Stimulated activated CD4-positive, alpha-beta T cell treated with anti-CD3 and anti-CD28 coated beads, Interleukin-12 subunit alpha, Interleukin-12 subunit beta, amount 100 ng/mL, for 4 hours (primary cell): ENCODE measurements at regions not wholly inside any gene's neighbourhood (a gene's known extent, or its start where the extent isn't known, plus 50 kb on each side); places are given as distances from the start of the nearest gene placed in this dataset.

ENCODE experiments used
- DNase-seq: peaks from one replicate; pipeline ENCODE4 v3.0.0-alpha.2; 2020

GRCh38 chr6:170131351-170131750 is 159.5 kb downstream of the DLL1 start:
- DNase-seq, result no peak

DNA sequence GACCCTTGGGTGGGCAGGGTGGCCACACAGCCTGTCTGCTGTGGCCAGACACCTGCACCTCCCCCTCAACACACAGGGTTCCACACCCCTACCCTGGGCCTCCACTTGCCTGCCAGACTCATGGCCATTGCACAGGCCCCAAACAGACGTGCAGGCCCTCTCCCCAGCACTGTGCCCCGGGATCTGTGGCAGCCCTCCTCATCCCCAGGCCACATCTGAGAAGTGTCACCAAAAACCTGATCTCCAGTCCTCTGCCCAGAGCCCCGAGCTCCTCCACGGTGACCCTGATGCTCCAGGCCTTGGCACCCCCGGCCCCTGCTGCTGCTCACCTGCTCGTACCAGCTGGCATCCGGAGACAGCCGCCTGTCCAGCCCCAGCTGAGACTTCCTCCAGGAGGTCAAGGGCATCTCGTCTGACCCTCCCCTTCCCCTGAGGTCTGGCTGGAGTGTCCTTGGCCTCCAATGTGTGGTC is 160.1 kb downstream of the DLL1 start:
- no peak for DNase-seq

DNA sequence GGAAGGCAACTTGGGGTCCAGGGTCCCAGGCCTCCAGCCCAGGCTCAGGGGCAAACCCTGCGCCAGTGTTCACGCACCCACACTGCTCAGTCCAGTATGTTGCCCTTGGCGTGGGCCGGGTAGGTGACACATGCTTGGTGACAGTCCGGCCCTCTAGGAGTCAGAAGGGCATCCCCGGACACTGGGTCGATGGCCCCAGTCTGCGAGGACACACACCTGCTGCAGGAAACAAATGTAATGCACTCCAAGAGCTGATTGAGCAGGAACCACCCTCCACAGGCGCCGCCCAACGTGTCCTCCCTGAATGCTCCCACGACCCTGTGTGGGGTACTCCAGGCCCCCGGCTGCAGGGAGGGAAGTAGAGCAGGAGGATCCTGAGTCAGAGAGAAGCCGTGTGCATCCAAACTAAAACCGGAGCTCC is 160.7 kb downstream of the DLL1 start:
- no peak for DNase-seq

DNA sequence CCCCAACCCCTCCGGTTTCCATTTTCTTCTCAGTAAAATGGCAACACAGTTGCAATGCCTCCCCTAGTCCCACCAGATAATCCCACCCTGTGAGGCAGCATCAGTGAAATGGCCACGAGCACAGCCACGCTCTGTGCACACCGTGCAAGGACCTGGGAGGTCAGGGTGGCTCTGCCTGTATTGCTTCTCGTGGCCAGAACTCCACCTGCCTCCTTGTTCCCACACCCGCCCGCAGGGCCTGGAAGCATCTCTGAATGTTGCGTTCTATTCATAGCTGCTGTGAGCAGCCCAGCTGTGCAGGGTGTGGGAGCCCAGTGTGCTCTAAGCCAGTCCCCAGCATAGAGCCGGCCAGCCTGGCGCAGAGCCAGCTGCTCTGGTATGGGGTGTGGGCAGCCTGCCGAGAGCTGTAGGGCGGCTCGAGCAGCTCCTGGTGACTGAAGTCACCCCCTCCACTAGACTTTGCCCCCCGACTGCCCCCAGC is 161.1 kb downstream of the DLL1 start:
- no peak for DNase-seq

DNA sequence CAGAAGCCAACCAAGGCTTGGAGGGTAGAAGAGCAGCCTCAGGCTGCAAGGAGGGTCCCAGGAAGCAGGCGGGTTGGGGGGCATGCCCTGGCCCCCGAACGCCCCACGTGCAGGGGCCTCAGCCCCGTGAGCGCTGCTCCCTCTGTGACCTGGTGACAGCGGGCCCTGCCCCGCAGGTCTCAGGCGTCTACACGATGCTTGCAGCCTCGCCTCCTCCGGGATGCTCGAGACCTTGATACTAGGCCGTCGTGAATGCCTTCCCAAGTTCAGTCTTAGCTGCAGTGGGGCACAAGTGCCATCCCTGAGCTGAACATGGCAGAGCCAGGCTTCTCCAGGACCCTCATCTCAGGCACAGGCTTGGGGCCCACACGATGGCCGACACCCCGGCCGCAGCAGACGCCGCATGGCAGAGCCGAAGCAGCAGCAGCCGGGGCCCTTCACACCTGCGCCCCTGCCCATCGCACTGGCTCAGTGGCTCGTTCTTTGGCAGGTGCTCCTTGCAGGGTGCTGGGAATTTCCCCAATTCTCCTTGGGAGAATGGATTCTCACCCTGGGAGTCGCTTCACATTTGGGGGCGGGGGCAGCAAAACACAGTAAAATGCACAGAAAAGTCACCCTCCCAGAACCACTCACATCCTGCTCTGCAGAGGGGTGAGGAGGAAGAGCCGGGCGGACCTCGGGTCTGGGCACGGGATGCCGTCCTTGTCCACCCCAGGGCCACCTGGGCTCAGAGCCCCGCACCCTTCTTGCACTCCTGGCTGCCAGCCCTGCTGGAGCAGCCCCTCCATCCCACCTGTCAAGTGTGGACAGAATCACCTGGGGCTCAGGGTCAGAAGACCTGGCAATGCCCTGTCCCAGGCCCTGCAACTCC is 161.8 kb downstream of the DLL1 start:
- DNase-seq, result no peak

- no peak for DNase-seq
Observed at GRCh38 chr6:170128346-170128745, 162.5 kb downstream of the DLL1 start.

GRCh38 chr6:170127151-170127550 is 163.7 kb downstream of the DLL1 start:
- DNase-seq, result no peak

- no peak for DNase-seq
Observed at GRCh38 chr6:170125456-170126300, 165.2 kb downstream of the DLL1 start.

DNA sequence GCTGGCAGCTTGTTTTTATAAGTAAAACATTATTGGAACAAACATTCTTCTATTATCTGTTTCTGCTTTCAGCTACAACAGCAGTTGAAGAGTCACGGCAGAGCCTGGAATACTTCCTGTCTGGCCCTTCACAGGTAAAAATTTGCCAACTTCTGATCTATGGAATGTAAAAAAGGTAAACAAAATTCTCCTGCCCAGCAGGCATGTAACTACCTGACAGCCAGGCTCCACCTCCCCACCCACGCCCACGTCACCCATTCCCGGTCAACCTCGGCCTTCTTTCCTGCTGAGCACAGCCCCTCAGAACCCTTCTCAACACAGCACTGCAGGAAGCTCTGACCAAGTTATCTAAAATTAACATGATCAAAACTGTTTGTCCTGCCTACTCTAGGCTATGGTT is 166.0 kb downstream of the DLL1 start:
- no peak for DNase-seq

- no peak for DNase-seq
Observed at GRCh38 chr6:170124150-170124549, 166.7 kb downstream of the DLL1 start.

DNA sequence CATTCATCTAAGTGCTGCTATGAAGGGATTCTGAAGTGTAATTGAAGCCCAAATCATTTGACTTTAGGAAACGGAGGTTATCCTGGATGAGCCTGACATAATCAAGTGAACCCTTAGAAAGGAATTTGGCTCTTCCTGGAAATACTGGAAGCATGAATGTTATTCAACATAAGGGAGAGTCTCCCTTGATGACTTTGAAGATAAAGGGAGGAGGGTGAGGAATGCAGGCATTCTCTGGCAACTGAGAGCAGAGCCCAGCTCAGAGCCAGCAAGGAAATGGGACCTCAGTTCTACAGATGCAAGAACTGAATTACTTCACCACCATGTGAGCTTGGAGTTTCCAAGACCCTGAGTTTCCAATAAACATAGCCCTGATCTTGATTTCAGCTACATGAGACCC is 168.2 kb downstream of the DLL1 start:
- DNase-seq, result no peak

- DNase-seq, result no peak
Observed at GRCh38 chr6:170117111-170117972, 173.5 kb downstream of the DLL1 start.

- DNase-seq, result no peak
Observed at GRCh38 chr6:170116636-170117035, 174.2 kb downstream of the DLL1 start.

DNA sequence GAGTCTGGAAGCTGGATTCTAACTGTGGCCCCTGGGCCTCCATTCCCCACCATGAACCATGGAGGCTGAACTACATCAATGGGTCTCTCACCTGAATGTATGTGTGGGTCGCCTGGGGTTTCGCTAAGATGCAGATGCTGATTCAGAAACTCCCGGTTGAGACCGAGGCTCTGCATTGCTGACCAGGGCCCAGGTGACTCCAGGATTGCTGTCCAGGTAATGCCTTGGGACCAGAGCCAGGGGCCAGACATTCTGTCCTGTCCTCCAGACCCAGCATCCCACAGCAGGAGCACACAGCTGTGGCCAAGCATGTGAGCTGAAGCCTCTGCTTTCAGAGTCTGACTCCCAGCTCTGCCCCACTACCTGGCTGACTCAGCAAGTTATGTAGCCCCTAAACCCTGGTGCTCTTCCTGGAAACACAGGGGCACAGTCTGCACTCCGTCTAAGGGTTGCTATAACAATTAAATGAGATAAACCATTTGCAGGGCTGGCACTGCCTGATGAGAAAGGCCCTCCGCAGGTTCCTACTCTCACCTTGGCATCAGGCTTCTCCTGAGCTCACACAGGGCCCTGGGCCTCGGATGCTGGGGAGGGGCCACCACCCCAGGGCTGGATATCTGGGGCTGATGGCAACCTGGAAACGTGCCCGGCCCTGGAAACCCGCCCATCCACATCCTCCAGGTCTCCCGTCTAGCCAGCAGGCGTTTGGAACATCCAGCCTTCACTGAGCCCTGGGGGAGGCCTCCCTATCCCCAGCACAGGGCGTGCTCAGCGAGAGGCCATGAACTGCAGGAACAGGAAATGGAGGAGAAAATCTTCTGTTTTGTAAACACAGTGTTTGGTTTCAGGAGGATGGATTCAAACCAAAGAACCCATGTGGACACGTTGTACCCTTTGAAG is 175.7 kb downstream of the DLL1 start:
- no peak for DNase-seq

GRCh38 chr6:170114187-170114945 is 176.5 kb downstream of the DLL1 start:
- DNase-seq, result no peak

DNA sequence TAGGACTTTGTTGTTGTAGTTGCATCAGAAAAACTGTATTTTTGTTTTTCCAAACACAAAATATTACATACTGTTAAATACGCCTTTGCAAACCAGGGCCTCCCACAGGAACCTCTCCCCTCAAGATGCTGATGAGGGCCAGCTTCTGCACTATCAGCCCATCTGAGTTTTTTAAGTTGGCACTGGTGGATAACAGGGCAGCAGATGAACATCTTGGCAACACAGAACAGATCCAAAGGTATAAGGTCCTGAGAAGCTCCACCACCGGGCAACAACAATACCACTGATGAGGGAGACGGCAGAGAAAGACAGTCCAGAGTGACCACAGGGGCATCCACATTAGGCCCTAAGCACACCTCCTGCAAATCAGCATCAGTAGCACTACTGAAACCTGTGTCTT is 177.7 kb downstream of the DLL1 start:
- no peak for DNase-seq

GRCh38 chr6:170112583-170112860 is 178.4 kb downstream of the DLL1 start:
- DNase-seq, result no peak

GRCh38 chr6:170111816-170112582 is 178.9 kb downstream of the DLL1 start:
- DNase-seq, result no peak

DNA sequence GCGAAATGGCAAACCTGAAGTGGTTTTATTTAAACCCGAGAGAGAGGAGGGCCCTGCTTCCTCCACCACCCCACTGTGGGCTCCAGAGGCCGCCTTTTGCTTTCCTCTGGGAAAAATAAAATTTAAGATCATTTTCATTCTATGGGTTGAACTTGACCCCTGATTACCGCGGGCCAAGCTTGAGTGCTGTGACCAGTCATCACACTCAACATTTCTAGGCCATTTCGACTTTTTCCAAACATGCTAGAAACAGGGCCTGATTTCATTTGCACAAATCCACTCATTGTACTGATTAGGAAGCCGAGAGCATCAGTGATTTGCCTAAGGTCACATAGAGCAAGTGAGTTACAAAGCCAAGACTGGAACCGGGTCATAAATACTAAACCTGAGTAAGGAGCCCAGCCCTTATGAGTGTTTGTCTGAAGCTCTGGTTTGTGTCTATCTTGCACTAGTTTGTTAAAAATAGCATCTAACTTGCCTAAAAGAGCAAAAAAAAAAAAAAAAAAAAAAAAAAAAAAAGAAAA is 179.7 kb downstream of the DLL1 start:
- DNase-seq, result no peak
